Transverse colon (tissue), 4 donors: ENCODE measurements at regions not wholly inside any gene's neighbourhood (a gene's known extent, or its start where the extent isn't known, plus 50 kb on each side); places are given as distances from the start of the nearest gene placed in this dataset.

ENCODE experiments used
- CTCF ChIP-seq, 5 experiments: fragments of 200-600 bp in 3 of 5; fragments of 450-650 bp in 2 of 5; sonication (generic) in 3 of 5; IDR thresholded peaks; 1 replicate in 2 of 5; 2 replicates in 3 of 5; pipeline ENCODE4 v1.5.1; 2016 to 2017; ENCODE audit warnings: antibody characterized with exemption in 5 of 5, inconsistent platforms in 3 of 5, mild to moderate bottlenecking in 2 of 5, moderate library complexity in 1 of 5
- EP300 ChIP-seq: sonication (generic); formaldehyde crosslinking; IDR thresholded peaks from one replicate; pipeline ENCODE4 v1.6.1; 2017; ENCODE audit warnings: antibody characterized with exemption, low read depth
- POLR2A ChIP-seq: fragments of 450-650 bp; IDR thresholded peaks from one replicate; pipeline ENCODE4 v1.6.1; 2016; ENCODE audit warnings: antibody characterized with exemption, mild to moderate bottlenecking, moderate library complexity
- POLR2AphosphoS5 ChIP-seq, 3 donors: sonication (generic); formaldehyde crosslinking; IDR thresholded peaks; one replicate each; pipeline ENCODE4 v1.6.1; 2016; ENCODE audit warnings: antibody characterized with exemption in 3 of 3

GRCh38 chr1:193448682-193449461 is 262.5 kb upstream of the B3GALT2 start:
- TF ChIP-seq CTCF (IDR thresholded peaks at IDR 0.05): no peak
- TF ChIP-seq EP300: no peak
- TF ChIP-seq POLR2AphosphoS5 (IDR thresholded peaks at IDR 0.05): no peak
- TF ChIP-seq POLR2A: no peak
